GM18526 (cell line): ENCODE measurements at regions not wholly inside any gene's neighbourhood (a gene's known extent, or its start where the extent isn't known, plus 50 kb on each side); places are given as distances from the start of the nearest gene placed in this dataset.

Source experiments
- POLR2A ChIP-seq: IDR thresholded peaks from 3 replicates; pipeline ENCODE4 v1.6.1; 2011; ENCODE audit not compliant: insufficient read length; ENCODE audit errors: extremely low read depth

DNA sequence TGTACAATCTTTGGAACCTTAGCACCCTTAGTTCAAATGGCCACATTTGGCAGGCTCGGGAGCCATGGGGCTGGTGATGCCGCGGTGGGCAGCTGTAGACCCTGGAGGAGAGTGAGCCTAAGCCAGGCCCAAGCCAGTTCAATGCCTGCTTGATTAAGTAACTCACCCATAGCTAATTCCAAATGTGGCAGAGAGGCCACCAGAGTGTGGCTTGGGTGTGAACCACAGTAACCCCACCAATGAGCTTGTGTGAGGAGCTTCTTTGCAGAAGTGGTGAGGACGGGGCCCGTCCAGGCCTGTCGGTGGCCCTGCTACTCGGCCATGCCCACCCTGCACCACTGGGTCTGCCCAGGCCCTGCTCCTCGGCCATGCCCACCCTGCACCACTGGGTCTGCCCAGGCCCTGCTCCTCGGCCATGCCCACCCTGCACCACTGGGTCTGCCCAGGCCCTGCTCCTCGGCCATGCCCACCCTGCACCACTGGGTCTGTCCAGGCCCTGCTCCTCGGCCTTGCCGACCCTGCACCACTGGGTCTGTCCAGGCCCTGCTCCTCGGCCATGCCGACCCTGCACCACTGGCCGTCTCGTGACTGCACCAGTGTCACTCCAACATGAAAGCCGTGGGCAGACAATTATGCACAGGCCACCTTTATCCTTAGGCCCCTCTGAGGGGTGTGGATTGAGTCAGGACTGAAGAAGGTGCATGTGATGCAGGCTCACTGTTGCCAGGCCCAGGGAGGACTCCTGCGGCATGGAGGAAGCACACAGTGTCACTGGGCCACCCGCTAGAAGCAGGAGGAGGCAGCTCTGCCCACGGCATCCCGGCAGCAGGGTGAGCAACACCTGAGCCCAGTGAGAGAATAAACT, 75.4 kb downstream of the MRPL36 start:
- TF ChIP-seq POLR2A, result no peak

DNA sequence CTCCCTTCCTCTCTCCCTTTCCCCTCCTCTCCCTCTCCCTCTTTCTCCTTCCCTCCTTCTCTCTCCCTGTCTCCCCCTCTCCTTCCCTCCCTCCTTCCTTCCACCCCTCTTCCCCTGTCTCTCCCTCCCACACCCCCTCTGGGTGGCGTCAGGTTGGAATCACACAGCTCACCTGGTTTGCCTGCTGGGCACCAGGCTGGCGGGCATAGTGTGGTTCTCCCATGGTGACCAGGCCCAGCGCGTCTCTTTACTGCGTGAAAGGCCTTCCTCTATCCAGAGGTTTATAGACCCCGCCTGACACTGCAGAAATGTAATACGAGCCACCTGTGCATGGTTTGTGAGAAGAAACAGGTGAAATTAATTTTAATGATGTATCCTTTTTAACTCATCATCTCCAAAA, 76.2 kb downstream of the MRPL36 start:
- TF ChIP-seq POLR2A, result no peak

DNA sequence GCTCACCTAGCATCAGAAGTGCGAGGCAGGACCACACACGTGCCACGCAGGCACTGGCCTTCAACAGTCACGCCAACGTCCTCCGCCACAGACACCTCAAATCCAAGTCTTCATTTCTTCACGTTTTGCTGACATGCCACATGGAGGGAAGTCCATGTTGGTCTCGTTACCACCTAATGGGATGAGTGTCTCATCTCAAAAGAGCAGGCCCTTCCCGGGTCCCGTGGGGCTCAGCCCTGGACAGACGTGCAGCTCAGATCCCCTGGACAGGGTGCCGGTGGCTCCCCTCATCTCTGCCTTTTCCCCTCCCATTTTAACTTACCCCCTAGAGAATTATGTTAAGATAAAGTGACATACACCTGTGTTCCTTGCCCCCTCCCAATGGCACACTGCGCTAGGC, 76.8 kb downstream of the MRPL36 start:
- TF ChIP-seq POLR2A, result no peak

DNA sequence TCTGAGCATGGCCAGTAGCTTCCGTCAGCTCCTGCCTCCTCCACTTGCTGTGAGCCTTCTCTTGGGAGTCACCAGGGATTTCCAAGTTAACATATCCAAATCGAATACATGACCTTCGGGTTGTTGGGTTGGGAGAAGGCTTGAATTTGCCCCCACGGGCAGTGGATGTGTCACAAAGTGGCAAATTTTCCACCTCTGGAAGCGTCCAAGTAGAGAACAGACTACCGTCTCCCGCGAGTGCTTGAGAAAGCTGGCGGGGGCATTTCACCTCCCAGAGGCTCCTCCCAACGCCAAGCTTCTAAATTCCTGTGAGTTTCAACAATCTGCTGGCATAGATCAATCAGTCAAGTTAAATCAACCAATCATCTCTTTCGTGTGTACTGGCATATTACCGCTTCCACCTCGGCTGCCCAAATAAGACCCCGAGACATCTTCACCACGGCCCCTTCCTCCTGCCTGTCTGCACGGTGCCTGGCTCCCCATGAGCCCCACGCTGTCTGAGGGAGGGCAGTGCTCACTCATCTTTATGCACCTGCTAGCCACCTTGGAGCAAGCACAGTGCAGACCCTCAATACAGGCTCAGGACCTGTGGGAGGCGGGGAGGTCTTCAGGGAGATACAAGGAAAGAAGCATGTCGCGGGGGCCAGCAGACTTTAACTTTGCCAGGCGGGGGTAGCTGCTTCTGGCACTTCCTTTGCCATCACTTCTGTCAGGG, 79.1 kb downstream of the MRPL36 start:
- TF ChIP-seq POLR2A, result no peak

DNA sequence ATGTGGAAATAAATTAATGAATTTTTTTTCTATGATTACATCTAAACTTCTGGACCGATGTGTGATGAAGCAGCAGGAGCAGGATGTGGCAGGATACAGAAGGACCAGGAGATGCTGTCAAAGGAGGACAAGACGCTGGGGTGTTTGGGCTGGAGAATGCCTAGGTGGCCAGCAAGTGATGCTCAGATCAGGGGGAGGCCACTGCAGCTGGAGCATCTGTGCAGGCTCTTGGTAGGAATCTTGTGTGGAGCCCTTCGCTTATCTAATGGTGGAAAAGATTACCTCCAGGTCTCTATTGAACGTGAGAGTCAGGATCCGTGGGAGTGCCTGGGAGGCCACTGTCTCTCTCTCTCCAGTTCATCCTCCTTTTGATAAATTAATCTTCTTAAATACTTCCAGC, 79.8 kb downstream of the MRPL36 start:
- no peak for TF ChIP-seq POLR2A

DNA sequence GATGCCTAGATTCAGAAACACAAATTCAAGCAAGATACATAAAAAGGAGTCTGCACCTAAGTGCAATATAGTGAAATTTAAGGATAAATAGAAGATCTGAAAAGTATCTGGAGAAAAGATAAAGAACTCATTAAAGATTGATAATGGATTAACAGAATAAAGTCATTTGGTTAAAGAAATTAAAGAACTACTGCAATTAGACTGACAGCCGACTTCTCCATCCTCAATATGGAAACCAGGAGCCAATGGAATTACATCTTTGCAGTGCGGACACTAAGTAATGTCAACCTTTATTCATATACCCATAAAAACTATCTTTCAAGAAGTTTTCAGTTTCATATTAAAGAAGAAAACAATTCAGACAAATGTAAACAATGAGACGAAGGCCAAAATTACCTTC, 81.0 kb downstream of the MRPL36 start:
- no peak for TF ChIP-seq POLR2A

DNA sequence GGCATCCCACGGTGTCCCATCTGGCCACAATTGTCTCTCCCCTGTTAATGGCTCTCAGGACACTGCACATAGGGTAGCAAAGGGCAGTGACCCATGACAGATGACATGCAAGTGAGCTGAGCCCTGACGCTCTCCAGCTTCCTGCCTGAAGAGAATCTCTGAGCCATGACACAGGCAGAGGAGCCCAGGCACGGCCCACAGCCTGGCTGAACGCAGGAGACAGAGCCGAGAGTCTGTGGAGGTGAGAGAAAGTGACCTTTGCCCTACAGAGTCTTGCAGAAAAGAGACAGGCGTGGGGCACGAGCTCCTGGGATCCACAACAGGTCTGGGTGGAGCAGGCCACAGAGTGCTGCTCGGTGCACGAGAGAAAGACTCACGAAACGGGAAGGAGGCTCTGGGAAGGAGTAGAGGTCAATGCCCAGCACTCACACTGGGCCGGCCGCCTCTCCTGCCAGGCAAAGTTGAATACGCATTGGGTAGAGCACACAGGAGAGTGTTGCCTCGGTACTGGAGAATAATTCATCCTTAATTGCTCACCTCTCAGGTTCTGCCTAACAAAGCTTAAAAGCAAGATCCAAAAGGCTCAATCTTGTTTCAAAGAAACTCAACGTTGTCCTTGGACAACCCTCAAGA, 90.3 kb downstream of the MRPL36 start:
- TF ChIP-seq POLR2A, result no peak

DNA sequence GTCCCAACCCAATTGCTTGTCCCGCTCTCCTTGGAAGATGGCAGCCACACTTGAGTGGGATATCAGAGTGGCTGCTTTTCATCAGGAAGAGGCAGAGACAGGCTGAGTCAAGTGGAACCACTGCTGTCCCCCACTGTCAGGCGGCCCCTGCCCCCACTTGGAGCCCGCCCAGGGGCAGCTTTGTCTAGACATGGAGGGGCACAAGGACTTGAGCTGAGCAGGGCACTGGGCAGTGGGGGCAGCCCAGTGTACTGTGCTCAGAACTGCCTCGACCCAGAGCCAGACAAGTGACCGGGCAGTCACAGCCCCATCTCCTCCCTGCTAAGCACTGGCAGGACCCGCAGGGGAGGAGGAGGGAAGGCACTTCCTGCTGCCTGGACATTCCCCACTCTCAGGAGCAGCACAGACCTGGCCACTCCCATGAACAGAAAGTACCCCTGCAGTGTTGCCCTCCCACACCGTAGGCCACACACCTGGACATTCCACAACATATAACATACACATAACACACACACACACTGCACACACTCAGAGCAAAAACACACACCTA, 91.0 kb downstream of the MRPL36 start:
- TF ChIP-seq POLR2A, result no peak

DNA sequence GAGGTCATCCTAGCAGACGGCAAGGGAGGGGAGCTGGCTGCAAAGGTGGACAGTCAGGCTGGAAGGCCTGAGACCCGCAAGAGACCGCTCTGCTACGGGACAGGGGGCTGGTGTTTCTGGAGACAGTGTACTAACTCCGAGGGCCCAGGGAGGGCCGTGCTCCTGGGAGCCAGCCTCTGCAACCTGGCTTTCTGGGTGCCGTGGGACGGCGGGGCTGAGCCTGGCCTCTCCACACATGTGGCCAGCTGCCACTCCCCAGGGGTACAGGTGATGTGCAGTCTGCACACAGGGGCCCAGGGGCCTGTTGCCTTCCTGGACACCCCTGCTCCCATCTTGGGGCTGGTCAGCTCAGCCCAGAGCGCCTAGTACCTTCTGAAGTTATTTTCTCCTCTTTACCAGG, 92.2 kb downstream of the MRPL36 start:
- no peak for TF ChIP-seq POLR2A

DNA sequence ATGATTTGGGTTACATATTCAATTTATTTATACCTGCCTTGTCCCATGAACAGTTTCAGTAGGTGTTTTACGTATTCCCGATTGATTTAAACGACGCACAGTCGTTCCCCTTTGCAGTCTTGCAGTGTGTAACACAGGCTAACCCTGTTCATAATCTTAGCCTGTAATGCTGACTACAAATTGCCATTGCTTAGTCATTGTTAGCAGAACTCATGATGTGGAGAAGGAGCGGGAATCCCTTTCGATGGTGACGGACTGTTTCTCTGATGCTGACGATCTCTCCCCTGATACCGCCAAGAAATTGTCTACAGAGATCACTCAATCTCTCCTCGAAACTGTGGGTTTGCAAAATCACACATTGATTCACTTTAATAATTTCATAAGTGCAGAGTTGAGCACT, 93.2 kb downstream of the MRPL36 start:
- TF ChIP-seq POLR2A, result no peak

DNA sequence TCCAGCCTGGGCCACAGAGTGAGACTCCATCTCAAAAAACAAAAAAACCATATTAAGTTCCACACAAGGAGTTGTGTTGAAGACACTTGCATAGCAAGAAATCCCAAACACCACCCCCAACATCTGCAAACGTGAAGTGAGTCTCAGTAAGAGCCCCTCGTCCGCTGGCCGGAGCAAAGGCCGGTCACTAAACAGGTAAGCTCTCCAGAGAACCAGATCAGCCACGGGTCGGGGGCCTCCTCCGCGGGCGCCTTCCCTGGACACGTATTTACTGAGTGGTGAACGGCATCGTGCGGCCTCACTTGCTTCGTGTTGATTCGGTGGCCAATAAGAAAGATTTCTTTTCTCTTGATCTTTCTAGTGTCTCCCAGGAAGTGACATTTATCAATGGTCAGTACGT, 93.6 kb downstream of the MRPL36 start:
- no peak for TF ChIP-seq POLR2A

DNA sequence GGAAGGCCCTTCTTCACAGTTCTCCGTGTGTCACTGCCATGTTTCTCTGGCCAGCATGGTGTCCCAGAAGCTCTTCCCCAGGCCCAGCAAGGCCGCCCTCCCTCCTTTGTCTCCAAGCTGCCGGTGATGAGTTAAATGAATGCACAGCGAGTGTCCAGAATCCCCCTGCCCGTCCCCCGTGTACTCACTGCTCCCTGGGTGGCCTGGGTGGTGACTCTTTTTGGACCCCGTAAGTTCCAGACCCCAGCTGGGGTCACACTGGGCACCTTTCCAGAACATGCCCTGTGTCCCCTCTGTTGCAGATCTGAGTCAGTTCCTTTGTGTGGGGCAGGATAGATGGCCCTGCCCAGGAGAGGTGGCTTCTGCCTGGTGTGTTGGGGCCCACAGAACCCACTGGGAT, 95.0 kb downstream of the MRPL36 start:
- no peak for TF ChIP-seq POLR2A

DNA sequence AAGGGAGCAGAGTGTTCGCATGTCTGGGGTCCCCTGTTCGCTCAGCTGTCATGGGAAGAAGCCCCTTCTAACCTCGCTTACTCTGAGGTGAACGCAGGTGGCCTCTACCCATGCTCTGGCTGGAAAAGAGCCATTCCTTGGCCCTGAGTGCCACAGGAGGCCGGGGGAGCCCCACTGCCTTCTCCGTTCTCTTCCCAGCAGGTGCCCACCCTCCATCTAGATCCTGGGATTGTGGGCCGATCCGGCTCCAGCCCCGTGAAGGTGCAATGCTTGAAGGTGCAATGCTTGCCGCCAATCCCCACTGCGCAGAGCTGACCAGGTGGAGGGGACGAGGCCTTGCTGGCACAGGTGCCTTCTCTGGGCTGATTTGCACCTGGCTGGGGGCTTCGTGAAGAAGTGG, 95.4 kb downstream of the MRPL36 start:
- no peak for TF ChIP-seq POLR2A

DNA sequence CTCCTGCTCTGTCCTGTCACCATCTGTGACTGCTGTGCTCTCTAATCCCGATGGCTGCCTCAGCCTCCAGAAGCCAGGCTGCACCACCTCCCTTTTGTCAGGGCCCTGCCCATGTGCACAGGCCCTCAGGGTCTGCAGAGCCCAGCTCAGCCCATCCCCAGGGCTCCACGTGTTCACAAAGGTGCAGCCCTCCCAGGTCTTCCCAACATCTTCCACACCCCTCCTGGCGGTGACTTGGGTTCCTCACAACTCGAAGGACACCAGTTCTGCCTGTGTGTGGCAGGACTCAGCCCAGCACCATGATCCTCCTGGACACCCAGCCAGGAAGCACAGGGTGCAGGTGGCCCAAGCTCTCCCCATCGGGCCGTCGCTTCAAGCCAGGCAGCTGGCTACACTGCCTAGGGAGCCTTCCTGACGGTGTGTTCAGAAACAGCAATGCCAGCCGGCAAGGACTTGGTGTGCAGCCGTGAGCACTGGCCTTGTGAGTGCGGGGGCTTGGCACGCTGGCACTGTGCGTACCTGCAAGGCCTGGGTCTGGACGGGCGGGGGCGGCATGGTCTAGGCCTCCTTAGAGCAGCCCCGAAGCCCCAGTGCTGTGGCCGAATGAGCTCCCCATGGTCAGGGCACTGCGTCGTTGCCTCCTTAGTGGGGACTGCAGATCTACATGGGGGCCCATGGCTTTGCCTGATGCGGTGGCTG, 96.1 kb downstream of the MRPL36 start:
- TF ChIP-seq POLR2A, result no peak

DNA sequence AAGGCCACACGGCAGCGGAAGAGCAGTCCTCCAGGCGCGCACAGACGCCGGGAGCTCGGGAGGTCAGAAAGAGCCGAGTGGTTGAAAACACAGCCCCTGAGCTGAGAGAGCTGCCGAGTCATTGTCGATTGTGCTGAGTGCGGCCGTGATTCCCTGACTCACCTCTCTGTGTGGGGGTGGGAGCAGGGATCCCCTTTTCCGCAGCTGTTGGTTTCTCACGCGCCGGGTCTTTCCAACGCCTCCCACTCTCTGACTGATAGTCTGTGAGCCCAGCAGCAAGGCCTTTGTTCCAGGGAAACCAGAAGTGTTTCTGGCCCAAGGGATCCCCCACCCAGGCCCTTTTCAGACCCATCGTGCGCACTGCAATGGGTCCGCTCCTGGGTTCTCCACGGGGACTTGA, 97.3 kb downstream of the MRPL36 start:
- TF ChIP-seq POLR2A, result no peak
